Breast epithelium (tissue), 3 donors: ENCODE measurements at regions not wholly inside any gene's neighbourhood (a gene's known extent, or its start where the extent isn't known, plus 50 kb on each side); places are given as distances from the start of the nearest gene placed in this dataset.

Experiments used
- CTCF ChIP-seq, 3 donors: fragments of 450-650 bp; IDR thresholded peaks; one replicate each; pipeline ENCODE4 v1.5.1; 2016 to 2017; ENCODE audit warnings: antibody characterized with exemption in 3 of 3, mild to moderate bottlenecking in 3 of 3, moderate library complexity in 3 of 3
- POLR2A ChIP-seq: fragments of 450-650 bp; IDR thresholded peaks from one replicate; pipeline ENCODE4 v1.6.1; 2016; ENCODE audit warnings: antibody characterized with exemption, mild to moderate bottlenecking, moderate library complexity
- POLR2AphosphoS5 ChIP-seq, 3 donors: sonication (generic); formaldehyde crosslinking; IDR thresholded peaks; one replicate each; pipeline ENCODE4 v1.6.1; 2017; ENCODE audit warnings: antibody characterized with exemption in 3 of 3

GRCh38 chr12:58502841-58503240, 417.5 kb downstream of the LRIG3 start:
- TF ChIP-seq CTCF (IDR thresholded peaks at IDR 0.05) (no peak), POLR2AphosphoS5 (IDR thresholded peaks at IDR 0.05) (no peak), POLR2A (no peak)
